Pancreas (tissue), 10 donors: ENCODE measurements at regions not wholly inside any gene's neighbourhood (a gene's known extent, or its start where the extent isn't known, plus 50 kb on each side); places are given as distances from the start of the nearest gene placed in this dataset.
"Not testable (repeated sequence)": the region's sequence is repeated elsewhere in the genome, so short reads cannot be mapped to it uniquely, and the experiment has no call there.

Source experiments
- ATAC-seq, 4 donors: fragments of 200-7000 bp; cut with Tn5 transposase; one replicate each; pipeline versions ENCODE4 v1.8.0 to v1.9.1; 2020; ENCODE audit warnings: mild to moderate bottlenecking in 4 of 4, moderate library complexity in 4 of 4
- DNase-seq, 6 donors: peaks; one replicate each; pipeline ENCODE4 v3.0.0-alpha.2; 2020
- FAIRE-seq: peaks from 2 replicates; lab custom pipeline; 2012; peaks lifted over from hg19 to GRCh38; lab: Jason Lieb, UNC
- H3K27ac ChIP-seq, 4 donors: fragments of 200-600 bp; sonication (generic); 1 replicate in 3 of 4; 2 replicates in 1 of 4; pipeline versions ENCODE4 v1.5.0 to v1.8.0; 2020
- H3K27me3 ChIP-seq, 4 donors: fragments of 200-600 bp; one replicate each; pipeline ENCODE4 v1.8.0; 2021
- H3K36me3 ChIP-seq, 3 donors: fragments of 200-600 bp; sonication (generic) in 1 of 3; one replicate each; pipeline versions ENCODE4 v1.5.0 to v1.8.0; 2020 to 2021
- H3K4me1 ChIP-seq, 3 donors: fragments of 200-600 bp; one replicate each; pipeline ENCODE4 v1.8.0; 2021
- H3K4me3 ChIP-seq, 4 donors: fragments of 200-600 bp; sonication (generic) in 2 of 4; one replicate each; pipeline versions ENCODE4 v1.5.0 to v1.8.0; 2020 to 2021
- H3K9me3 ChIP-seq, 4 donors: fragments of 200-600 bp; one replicate each; pipeline ENCODE4 v1.8.0; 2021
- WGBS, 2 donors: extraction: QIAGEN DNeasy Blood & Tissue Kit; methylation state at CpG; one replicate each; pipeline ENCODE4 v1.1.7; 2013; 5-methylcytosine and 5-hydroxymethylcytosine counted together
- intact Hi-C, 3 donors: fragments of 100-400 bp; cut with DNase I; formaldehyde crosslinking; loops; one replicate each; pipeline versions ENCODE4 v1.11.1 to v1.14.2; 2022
- TF ChIP-seq, protein P1 (sequence below), 4 donors: fragments of 200-600 bp; sonication (generic) in 3 of 4; IDR thresholded peaks; one replicate each; pipeline versions ENCODE4 v1.5.0 to v1.8.0; 2021; ENCODE audit warnings: antibody characterized with exemption in 4 of 4
- donor health status: healthy with polysubstance abuse.
- donor health status: DM: no; HTN: no; CAD: no; lungs with moderate emphysema.
- donor health status: DM: no; HTN: no; CAD: no.
- donor health status: control.
- donor health status: control.
- donor health status: Bipolar disorder and iron deficiency.
- donor health status: DM: yes; HTN: yes; CAD: no.
- donor health status: DM: no; HTN: no; CAD: no.
- donor health status: DM: no; HTN: no; CAD: no.
- donor health status: DM: yes; HTN: yes; CAD: no.

DNA sequence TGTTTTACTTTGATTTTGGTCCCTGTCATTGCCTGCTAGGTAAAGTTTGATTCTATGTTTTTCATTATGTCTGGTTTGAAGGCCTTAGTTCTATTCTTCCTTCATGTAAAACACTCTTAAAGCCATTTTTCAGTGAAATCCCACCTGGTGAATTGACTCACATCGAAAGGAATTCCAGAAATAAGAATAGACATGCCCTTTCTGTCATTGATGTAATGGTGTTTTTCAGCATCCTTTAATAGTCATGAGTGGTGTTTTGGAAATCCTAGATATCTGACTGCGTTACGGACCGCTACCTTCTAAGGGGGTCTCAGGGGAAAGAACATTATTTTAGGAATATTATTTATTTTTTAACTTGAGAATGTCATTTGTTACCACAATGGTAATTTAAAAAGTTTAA, 104.5 kb upstream of the ZEB2 start:
- FAIRE-seq (no peak), DNase-seq (no peak), ATAC-seq (no peak)
- intact Hi-C loops: no loop called here
- Histone ChIP-seq H3K27me3 (no peaks in the 10 kb centered on the region), H3K27ac (no peak overlapping the region), H3K36me3 (no peaks in the 10 kb centered on the region), H3K4me3 (no peak overlapping the region), H3K9me3 (no peaks in the 10 kb centered on the region), H3K4me1 (no peaks in the 10 kb centered on the region)
- 89 to 95% methylated on average over 4 of the region's 4 CpGs for WGBS, 2 donors
- TF ChIP-seq, protein P1, sequence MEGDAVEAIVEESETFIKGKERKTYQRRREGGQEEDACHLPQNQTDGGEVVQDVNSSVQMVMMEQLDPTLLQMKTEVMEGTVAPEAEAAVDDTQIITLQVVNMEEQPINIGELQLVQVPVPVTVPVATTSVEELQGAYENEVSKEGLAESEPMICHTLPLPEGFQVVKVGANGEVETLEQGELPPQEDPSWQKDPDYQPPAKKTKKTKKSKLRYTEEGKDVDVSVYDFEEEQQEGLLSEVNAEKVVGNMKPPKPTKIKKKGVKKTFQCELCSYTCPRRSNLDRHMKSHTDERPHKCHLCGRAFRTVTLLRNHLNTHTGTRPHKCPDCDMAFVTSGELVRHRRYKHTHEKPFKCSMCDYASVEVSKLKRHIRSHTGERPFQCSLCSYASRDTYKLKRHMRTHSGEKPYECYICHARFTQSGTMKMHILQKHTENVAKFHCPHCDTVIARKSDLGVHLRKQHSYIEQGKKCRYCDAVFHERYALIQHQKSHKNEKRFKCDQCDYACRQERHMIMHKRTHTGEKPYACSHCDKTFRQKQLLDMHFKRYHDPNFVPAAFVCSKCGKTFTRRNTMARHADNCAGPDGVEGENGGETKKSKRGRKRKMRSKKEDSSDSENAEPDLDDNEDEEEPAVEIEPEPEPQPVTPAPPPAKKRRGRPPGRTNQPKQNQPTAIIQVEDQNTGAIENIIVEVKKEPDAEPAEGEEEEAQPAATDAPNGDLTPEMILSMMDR (IDR thresholded peaks at IDR 0.05): no peak

DNA sequence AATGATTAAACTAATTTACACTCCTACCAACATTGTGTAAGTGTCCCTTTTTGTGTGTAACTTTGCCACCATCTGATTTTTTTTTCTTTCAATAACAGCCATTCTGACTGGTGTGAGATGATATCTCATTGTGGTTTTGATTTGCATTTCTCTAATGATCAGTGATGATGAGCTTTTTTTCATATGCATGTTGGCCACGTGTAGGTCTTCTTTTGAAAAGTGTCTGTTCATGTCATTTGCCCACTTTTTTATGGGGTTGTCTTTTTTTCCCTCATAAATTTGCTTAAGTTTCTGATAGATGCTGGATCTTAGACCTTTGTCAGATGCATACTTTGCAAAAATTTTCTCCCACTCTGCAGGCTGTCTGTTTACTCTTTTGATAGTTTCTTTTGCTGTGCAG, 102.5 kb upstream of the ZEB2 start:
- H3K36me3 ChIP-seq, H3K27ac ChIP-seq, H3K9me3 ChIP-seq, H3K4me3 ChIP-seq, H3K4me1 ChIP-seq, intact Hi-C loops, FAIRE-seq, DNase-seq, H3K27me3 ChIP-seq, ATAC-seq: not testable (repeated sequence)
- WGBS, 2 donors: 45 to 57% methylated on average over 1 of the region's 1 CpG

DNA sequence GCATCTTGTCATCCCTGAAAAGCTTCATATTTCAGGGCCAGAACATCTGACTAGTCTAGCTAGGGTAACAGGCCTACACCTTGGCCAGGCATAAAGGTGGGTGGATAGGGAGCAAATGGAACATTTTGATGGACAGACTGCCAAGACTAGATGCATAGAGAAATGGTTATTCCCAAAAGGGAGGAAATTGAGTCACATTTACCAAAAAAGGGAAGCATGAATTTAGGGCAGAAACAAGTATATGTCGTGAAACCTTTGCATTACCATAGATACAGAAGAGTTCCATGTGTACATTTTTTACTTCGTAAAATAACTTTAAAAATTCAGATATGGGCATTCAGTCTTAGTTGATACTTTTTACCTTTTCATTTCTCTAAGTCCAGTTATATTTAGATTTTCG, 101.3 kb upstream of the ZEB2 start:
- Histone ChIP-seq H3K27ac (no peak overlapping the region), H3K27me3 (no peaks in the 10 kb centered on the region), H3K9me3 (no peaks in the 10 kb centered on the region), H3K36me3 (no peaks in the 10 kb centered on the region), H3K4me1 (no peaks in the 10 kb centered on the region), H3K4me3 (no peak overlapping the region)
- 89 to 95% methylated on average over 3 of the region's 3 CpGs for WGBS, 2 donors
- TF ChIP-seq, protein P1 (IDR thresholded peaks at IDR 0.05): no peak
- DNase-seq (no peak), FAIRE-seq (no peak), ATAC-seq (no peak)
- intact Hi-C loops: no loop called here

- WGBS, 2 donors: 46 to 55% methylated on average over 3 of the region's 3 CpGs
- H3K27ac ChIP-seq: no peak overlapping the region
- no peak for DNase-seq
- no peak for ATAC-seq
- no peaks in the 10 kb centered on the region for H3K36me3 ChIP-seq
- intact Hi-C loops: no loop called here
- TF ChIP-seq, protein P1 (IDR thresholded peaks at IDR 0.05): no peak
- no peak overlapping the region for H3K4me3 ChIP-seq
- no peaks in the 10 kb centered on the region for H3K27me3 ChIP-seq
- H3K4me1 ChIP-seq: no peaks in the 10 kb centered on the region
- no peak for FAIRE-seq
- no peaks in the 10 kb centered on the region for H3K9me3 ChIP-seq
These were observed 99.8 kb upstream of the ZEB2 start for GRCh38 chr2:144619760-144620159.

- FAIRE-seq, H3K4me3 ChIP-seq, DNase-seq, intact Hi-C loops, H3K27me3 ChIP-seq, H3K27ac ChIP-seq, H3K4me1 ChIP-seq, H3K36me3 ChIP-seq, H3K9me3 ChIP-seq, ATAC-seq: not testable (repeated sequence)
- 88 to 92% methylated on average over 6 of the region's 6 CpGs for WGBS, 2 donors
These were observed 97.3 kb upstream of the ZEB2 start for GRCh38 chr2:144617171-144617570.

DNA sequence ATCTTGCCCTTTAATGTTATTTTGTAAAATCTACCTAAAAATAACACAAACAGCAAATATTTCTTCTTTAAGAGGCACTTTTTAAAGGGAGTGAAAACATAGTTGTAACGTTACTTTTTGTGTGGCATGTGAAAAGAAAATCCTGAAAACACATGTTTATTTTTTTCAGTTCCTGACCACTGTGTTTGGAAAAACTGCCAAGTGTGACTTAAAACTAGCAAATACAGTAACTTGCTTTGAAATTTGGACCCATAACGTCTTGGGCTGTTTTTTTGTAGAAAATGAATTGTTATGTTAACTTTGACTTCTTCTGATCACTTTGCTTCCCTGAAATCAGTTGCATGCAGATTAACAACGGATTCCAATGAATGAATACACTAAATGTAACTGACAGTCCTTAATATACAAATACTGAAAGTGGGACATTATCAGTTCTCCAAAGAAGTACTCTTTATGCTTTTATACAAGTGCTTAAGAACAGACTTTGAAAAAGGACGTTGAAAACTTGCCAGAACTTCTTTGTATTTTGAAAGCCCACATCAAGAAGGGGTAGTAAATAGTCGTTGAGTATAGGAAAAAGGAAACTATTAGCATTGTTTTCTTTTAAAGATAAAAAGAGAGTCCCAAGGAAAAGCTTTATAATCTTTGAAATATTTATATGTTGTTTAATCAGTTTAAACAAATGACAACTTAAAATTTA, 96.1 kb upstream of the ZEB2 start:
- DNase-seq (no peak), FAIRE-seq (no peak), ATAC-seq (no peak)
- Histone ChIP-seq H3K36me3 (no peaks in the 10 kb centered on the region), H3K9me3 (no peaks in the 10 kb centered on the region), H3K4me1 (no peaks in the 10 kb centered on the region), H3K4me3 (no peak overlapping the region), H3K27me3 (no peaks in the 10 kb centered on the region), H3K27ac (no peak overlapping the region)
- intact Hi-C loops: no loop called here
- 23 to 26% methylated on average over 5 of the region's 5 CpGs for WGBS, 2 donors
- TF ChIP-seq, protein P1 (IDR thresholded peaks at IDR 0.05): no peak
